Sigmoid colon (tissue), 4 donors: ENCODE measurements at regions not wholly inside any gene's neighbourhood (a gene's known extent, or its start where the extent isn't known, plus 50 kb on each side); places are given as distances from the start of the nearest gene placed in this dataset.

ENCODE experiments used
- CTCF ChIP-seq, 4 experiments: fragments of 450-650 bp in 3 of 4; fragments of 200-600 bp in 1 of 4; IDR thresholded peaks; one replicate each; pipeline ENCODE4 v1.5.1; 2016 to 2019; ENCODE audit warnings: antibody characterized with exemption in 4 of 4, mild to moderate bottlenecking in 3 of 4, moderate library complexity in 2 of 4
- POLR2AphosphoS5 ChIP-seq, 4 donors: sonication (generic); formaldehyde crosslinking; IDR thresholded peaks; one replicate each; pipeline ENCODE4 v1.6.1; 2017; ENCODE audit warnings: antibody characterized with exemption in 4 of 4

GRCh38 chr5:98513380-98513779 is 260.1 kb upstream of the RGMB start:
- TF ChIP-seq CTCF (IDR thresholded peaks at IDR 0.05): no peak
- no peak for TF ChIP-seq POLR2AphosphoS5 (IDR thresholded peaks at IDR 0.05)
